Cardiac fibroblast (primary cell): ENCODE measurements at regions not wholly inside any gene's neighbourhood (a gene's known extent, or its start where the extent isn't known, plus 50 kb on each side); places are given as distances from the start of the nearest gene placed in this dataset.
"Not testable (repeated sequence)": the region's sequence is repeated elsewhere in the genome, so short reads cannot be mapped to it uniquely, and the experiment has no call there.

Experiments used
- DNase-seq, 2 donors: peaks; one replicate each; pipeline versions ENCODE4 v3.0.0 to v3.0.0-alpha.2; 2010; ENCODE audit warnings: low read depth in 2 of 2
- H3K4me3 ChIP-seq, 2 donors: replicated peaks in 1 of 2; 1 replicate in 1 of 2; 2 replicates in 1 of 2; pipeline ENCODE4 v1.5.1; 2011; ENCODE audit warnings: low read depth in 2 of 2, low read length in 2 of 2, mild to moderate bottlenecking in 2 of 2, moderate library complexity in 1 of 2
- TF ChIP-seq, protein P1 (sequence below): IDR thresholded peaks from one replicate; pipeline ENCODE4 v1.5.1; 2011; ENCODE audit warnings: low read depth, mild to moderate bottlenecking, low read length, inconsistent platforms

DNA sequence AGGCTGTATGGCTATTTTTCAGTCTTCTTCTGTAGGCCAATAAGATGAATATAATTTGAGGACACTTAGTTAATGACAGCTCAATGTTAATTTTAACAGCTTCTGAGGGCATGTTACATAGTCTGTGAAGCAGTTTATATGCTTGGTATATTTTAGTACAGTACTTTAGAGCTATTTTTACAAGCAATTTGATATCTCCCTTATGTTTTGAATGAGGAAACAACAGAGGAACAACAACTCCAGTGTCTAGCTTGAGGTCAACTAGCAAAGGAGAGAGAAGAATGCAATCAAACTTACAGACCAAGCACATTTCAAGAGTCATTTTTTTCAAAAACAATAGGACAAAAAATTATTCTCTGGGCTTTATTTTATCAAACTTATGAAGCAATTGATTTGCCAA lies 469.1 kb upstream of the DCN start:
- TF ChIP-seq, protein P1, sequence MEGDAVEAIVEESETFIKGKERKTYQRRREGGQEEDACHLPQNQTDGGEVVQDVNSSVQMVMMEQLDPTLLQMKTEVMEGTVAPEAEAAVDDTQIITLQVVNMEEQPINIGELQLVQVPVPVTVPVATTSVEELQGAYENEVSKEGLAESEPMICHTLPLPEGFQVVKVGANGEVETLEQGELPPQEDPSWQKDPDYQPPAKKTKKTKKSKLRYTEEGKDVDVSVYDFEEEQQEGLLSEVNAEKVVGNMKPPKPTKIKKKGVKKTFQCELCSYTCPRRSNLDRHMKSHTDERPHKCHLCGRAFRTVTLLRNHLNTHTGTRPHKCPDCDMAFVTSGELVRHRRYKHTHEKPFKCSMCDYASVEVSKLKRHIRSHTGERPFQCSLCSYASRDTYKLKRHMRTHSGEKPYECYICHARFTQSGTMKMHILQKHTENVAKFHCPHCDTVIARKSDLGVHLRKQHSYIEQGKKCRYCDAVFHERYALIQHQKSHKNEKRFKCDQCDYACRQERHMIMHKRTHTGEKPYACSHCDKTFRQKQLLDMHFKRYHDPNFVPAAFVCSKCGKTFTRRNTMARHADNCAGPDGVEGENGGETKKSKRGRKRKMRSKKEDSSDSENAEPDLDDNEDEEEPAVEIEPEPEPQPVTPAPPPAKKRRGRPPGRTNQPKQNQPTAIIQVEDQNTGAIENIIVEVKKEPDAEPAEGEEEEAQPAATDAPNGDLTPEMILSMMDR = no peak
- H3K4me3 ChIP-seq = no peak overlapping the region
- no peak for DNase-seq

DNA sequence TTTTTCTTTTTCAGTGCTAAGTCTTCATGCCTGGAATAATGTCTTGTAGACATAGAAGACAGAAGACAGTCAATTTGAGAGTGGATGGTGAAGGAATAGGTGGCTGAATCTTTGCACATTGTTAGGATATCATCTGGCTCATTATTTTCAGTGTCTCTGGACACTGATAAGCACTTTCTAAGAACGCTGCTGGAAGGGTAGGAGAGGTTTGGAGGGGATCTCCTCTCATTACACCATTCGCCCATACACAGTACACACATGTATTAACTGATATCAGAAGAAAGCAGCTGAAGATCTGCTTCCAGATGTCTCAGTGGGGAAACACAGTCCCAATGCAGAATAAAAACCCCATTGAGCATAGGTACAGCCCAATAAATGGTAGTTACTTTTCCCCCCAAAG lies 461.1 kb upstream of the DCN start:
- H3K4me3 ChIP-seq = no peak overlapping the region
- TF ChIP-seq, protein P1 = no peak
- DNase-seq = no peak

DNA sequence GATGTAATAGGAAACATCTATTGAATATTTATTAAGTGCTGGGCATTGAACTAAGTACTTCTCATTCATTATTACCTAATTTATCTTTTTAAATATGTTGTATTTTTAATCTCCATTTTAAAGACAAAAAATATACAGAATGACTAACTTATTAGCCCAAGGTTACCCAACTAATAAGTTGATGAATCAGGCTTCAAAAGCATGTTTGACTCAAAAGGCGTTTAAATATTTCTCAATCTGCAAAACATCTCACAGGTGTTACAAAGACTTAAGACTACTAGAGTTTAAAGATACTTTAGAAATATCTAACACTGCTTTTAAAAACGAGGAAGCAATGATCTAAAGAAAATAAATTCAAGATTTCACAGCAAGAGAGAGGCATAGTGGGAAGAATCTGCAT lies 457.4 kb upstream of the DCN start:
- TF ChIP-seq, protein P1 = no peak
- H3K4me3 ChIP-seq = no peak overlapping the region
- DNase-seq = no peak

DNA sequence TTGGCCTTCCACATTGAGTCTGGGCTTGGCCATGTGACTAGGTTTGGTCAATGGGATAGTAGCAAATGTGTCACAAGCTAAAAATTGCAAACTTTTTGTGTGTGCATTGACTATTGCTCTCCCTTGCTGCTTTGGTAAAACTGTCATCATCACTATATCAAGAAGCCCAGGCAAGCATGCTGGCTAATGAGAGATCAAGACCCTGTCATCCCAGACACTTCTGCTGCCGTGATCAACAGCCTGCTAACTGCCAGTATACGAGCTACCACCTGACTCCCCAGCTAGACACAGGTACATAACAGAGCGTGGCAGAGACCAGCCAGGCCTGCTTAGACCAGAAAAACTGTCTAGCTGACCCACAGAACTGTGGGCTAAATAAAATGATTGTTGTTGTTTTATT lies 456.7 kb upstream of the DCN start:
- no peak overlapping the region for H3K4me3 ChIP-seq
- TF ChIP-seq, protein P1 = no peak
- no peak for DNase-seq

DNA sequence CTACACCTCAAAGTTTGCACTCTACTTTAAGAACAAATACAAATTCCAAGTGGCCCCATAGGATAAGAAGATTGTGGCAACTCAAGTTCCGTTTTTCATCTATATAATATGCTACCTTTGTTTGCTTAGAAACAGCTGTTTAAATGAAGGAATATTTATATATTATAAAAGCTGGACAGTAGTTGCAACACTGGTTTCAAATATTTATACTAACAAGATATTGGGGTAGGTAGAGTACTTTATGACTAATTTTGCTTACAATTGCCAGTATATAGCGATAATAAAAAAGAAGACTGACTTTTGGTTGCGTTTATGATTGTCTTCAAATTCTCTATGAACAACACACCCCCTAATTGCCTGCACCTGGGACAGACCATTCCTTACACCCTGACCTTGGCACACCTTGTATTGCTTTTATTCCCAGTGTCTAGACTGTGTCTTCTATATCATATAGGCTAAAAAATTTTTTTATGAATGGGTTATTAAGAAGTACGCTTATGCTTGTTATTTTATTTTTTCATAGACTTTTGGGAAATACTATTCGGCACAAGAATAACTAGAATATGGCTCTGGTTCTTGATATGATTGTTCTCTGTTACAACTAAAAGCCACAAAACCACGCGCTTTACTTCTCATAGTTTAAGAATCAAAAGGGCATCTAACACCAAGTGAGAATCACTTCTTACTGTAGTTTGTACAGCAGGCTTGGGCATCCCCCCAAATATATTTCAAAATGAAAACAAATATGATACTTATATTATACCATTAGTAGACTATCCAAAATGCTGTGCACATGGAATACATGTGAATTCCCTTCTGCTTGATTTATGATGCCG lies 455.4 kb upstream of the DCN start:
- no peak overlapping the region for H3K4me3 ChIP-seq
- TF ChIP-seq, protein P1 = no peak
- no peak for DNase-seq

DNA sequence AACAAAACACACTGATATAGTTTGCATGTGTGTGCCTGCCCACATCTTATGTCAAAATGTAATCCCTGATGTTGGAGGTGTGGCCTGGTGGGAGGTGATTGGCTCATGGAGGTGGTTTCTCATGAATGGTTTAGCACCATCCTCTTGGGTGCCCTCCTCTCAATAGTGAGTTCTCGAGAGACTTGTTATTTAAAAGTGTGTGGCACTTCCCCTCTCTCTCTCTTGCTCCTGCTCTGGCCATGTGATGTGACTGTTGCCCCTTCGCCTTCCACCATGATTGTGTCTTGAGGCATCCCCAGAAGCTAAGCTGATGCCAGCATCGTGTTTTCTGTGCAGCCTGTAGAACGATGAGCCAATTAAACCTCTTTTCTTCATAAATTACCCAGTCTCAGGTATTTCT lies 454.1 kb upstream of the DCN start:
- TF ChIP-seq, protein P1 = no peak
- no peak for DNase-seq

DNA sequence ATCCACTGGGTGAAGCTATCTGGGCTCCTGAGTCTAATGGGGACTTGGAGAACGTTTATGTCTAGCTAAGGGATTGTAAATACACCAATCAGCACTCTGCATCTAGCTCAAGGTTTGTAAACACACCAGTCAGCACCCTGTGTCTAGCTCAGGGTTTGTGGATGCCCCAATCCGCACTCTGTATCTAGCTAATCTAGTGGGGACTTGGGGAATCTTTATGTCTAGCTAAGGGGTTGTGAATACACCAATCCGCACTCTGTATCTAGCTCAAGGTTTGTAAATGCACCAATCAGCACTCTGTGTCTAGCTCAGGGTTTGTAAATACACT lies 451.7 kb upstream of the DCN start:
- not testable (repeated sequence) for DNase-seq, H3K4me3 ChIP-seq

More for the DNA sequence above, 454.1 kb upstream of the DCN start:
- H3K4me3 ChIP-seq = no peak overlapping the region
